ENCODE measurements at regions not wholly inside any gene's neighbourhood (a gene's known extent, or its start where the extent isn't known, plus 50 kb on each side); places are given as distances from the start of the nearest gene placed in this dataset.

DNA sequence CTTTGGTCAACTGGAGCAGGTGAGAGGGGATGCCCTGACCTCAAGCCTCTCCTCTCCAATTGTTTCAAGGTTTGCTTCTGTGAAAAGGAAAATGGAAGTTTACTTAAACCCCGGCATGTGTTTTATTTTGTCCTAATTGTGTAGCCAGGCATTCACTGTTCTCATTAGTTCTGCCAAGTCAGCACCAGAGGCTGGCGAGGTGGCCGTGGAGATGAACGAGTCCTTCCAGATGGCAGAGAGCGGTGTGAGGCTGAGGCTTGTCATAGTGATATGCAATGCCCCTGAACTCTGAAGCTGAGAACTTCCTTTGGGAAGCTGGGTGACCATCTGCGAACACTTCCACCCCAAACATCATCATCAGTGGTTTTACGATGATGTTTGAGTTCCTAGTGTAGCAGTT lies 199.6 kb downstream of the TJP1 start:
- no peaks in the 10 kb centered on the region for H3K9me3 ChIP-seq (ENCODE audit: control insufficient read depth, insufficient read depth, low read length)
- H3K18ac ChIP-seq (ENCODE audit: low read depth, low read length) = no peak overlapping the region
- H2AK5ac ChIP-seq (ENCODE audit: low read depth, low read length) = no peak overlapping the region
- H2BK15ac ChIP-seq (ENCODE audit: low read depth, low read length) = no peak overlapping the region
- no CpG with 5 or more reads among the region's 7 CpGs for WGBS, 2 experiments (ENCODE audit: extremely low coverage in 2 of 2, insufficient read length in 1 of 2)
- H3K4me2 ChIP-seq (ENCODE audit: low read depth, low read length) = no peak overlapping the region
- DNase-seq (no peak), ATAC-seq (ENCODE audit: low read depth) (no peak)
- H3K23ac ChIP-seq (ENCODE audit: low read depth, low read length) = no peak overlapping the region
- no peaks in the 10 kb centered on the region; the same call in 1 of the 2 replicates for H3K27me3 ChIP-seq (ENCODE audit: control insufficient read depth, insufficient read depth, low read length)
- dilution Hi-C loops (cut with HindIII; ENCODE audit: low sequenced_read_pairs, unreplicated experiment) (no loop called here), intact Hi-C loops (cut with micrococcal nuclease) (no loop called here), in situ Hi-C loops (cut with MboI; ENCODE audit: low sequenced_read_pairs) (no loop called here)
- no peak overlapping the region for H4K5ac ChIP-seq (ENCODE audit: low read depth, low read length)
- no TSS peak for BruUV-seq (replicated peaks)
- no peaks in the 10 kb centered on the region for H3K4me1 ChIP-seq (ENCODE audit: control insufficient read depth, insufficient read depth, low read length)
- no peaks in the 10 kb centered on the region for H4K20me1 ChIP-seq (ENCODE audit: insufficient read depth, low read length)
- CTCF ChIA-PET = interaction anchor here (1.0 to 1.2 kb wide), 2 partner anchors 9 kb away, joined by 3 to 4 read pairs; no protein-coding TSS in a partner anchor
- no peak overlapping the region for H3K14ac ChIP-seq (replicated peaks; ENCODE audit: low read depth, low read length)
- no peak overlapping the region for H3K9ac ChIP-seq (ENCODE audit: low read depth, low read length)
- H3K79me1 ChIP-seq (ENCODE audit: low read depth in 1 of 2, low read length in 2 of 2) = no peaks in the 10 kb centered on the region
- no peaks in the 10 kb centered on the region for H3K9me1 ChIP-seq (ENCODE audit: insufficient read depth, low read length)
- POLR2A ChIA-PET (ENCODE audit: unreplicated experiment) = no interaction called here
- H4K91ac ChIP-seq (ENCODE audit: insufficient read depth, low read depth, low read length) = no peak overlapping the region
- H3K4ac ChIP-seq (ENCODE audit: low read depth, low read length) = no peak overlapping the region
- H3K4me3 ChIP-seq (ENCODE audit: insufficient read depth, low read depth, low read length) = no peak overlapping the region
- no peak overlapping the region for H3K27ac ChIP-seq (ENCODE audit: insufficient read depth, low read length)
- H2BK20ac ChIP-seq (ENCODE audit: low read depth, low read length) = no peak overlapping the region
- no peak overlapping the region for H2AFZ ChIP-seq (replicated peaks; ENCODE audit: low read length, poor library complexity)
- no peak overlapping the region for H2BK5ac ChIP-seq (ENCODE audit: low read depth, low read length, poor library complexity, severe bottlenecking)
- no peak overlapping the region for H2BK120ac ChIP-seq (ENCODE audit: low read depth, low read length)
- no peak overlapping the region for H4K8ac ChIP-seq (ENCODE audit: low read depth in 2 of 2, low read length in 2 of 2)
- no peak overlapping the region for H3K56ac ChIP-seq (ENCODE audit: extremely low read depth, insufficient read depth, low read length)
- H2AK9ac ChIP-seq (replicated peaks; ENCODE audit: low read depth, low read length, poor library complexity) = no peak overlapping the region
- H3K36me3 ChIP-seq (ENCODE audit: control insufficient read depth, insufficient read depth, low read length) = no peaks in the 10 kb centered on the region
- TF ChIP-seq NFE2L2 (IDR thresholded peaks at IDR 0.05; ENCODE audit: low read depth, low read length) (no peak), BHLHE40 (IDR thresholded peaks at IDR 0.05; ENCODE audit: low read depth, low read length) (no peak), SMC3 (IDR thresholded peaks at IDR 0.05; ENCODE audit: low read depth, low read length) (no peak), CHD1 (IDR thresholded peaks at IDR 0.05; ENCODE audit: low read depth, low read length) (no peak), MAZ (IDR thresholded peaks at IDR 0.05; ENCODE audit: borderline replicate concordance, low read depth, low read length) (no peak), CEBPB (IDR thresholded peaks at IDR 0.05; ENCODE audit: low read depth, low read length) (no peak), MAFK (IDR thresholded peaks at IDR 0.05; ENCODE audit: low read depth, low read length) (no peak), RCOR1 (IDR thresholded peaks at IDR 0.05; ENCODE audit: insufficient replicate concordance, low read length) (no peak), FOS (IDR thresholded peaks at IDR 0.05; ENCODE audit: low read depth, low read length) (no peak), MXI1 (IDR thresholded peaks at IDR 0.05; ENCODE audit: borderline replicate concordance, low read depth, low read length) (no peak), RFX5 (IDR thresholded peaks at IDR 0.05; ENCODE audit: low read depth, low read length) (no peak)
- TF ChIP-seq, protein P1, sequence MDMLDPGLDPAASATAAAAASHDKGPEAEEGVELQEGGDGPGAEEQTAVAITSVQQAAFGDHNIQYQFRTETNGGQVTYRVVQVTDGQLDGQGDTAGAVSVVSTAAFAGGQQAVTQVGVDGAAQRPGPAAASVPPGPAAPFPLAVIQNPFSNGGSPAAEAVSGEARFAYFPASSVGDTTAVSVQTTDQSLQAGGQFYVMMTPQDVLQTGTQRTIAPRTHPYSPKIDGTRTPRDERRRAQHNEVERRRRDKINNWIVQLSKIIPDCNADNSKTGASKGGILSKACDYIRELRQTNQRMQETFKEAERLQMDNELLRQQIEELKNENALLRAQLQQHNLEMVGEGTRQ (IDR thresholded peaks at IDR 0.05; ENCODE audit: low read depth, low read length) = no peak
- TF ChIP-seq, protein P2, sequence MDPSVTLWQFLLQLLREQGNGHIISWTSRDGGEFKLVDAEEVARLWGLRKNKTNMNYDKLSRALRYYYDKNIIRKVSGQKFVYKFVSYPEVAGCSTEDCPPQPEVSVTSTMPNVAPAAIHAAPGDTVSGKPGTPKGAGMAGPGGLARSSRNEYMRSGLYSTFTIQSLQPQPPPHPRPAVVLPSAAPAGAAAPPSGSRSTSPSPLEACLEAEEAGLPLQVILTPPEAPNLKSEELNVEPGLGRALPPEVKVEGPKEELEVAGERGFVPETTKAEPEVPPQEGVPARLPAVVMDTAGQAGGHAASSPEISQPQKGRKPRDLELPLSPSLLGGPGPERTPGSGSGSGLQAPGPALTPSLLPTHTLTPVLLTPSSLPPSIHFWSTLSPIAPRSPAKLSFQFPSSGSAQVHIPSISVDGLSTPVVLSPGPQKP (IDR thresholded peaks at IDR 0.05; ENCODE audit: borderline replicate concordance, low read depth, low read length) = no peak
- TF ChIP-seq, protein P3, sequence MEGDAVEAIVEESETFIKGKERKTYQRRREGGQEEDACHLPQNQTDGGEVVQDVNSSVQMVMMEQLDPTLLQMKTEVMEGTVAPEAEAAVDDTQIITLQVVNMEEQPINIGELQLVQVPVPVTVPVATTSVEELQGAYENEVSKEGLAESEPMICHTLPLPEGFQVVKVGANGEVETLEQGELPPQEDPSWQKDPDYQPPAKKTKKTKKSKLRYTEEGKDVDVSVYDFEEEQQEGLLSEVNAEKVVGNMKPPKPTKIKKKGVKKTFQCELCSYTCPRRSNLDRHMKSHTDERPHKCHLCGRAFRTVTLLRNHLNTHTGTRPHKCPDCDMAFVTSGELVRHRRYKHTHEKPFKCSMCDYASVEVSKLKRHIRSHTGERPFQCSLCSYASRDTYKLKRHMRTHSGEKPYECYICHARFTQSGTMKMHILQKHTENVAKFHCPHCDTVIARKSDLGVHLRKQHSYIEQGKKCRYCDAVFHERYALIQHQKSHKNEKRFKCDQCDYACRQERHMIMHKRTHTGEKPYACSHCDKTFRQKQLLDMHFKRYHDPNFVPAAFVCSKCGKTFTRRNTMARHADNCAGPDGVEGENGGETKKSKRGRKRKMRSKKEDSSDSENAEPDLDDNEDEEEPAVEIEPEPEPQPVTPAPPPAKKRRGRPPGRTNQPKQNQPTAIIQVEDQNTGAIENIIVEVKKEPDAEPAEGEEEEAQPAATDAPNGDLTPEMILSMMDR (conservative IDR thresholded peaks at IDR 0.05; ENCODE audit: low read depth, low read length) = no peak
